ENCODE measurements at regions not wholly inside any gene's neighbourhood (a gene's known extent, or its start where the extent isn't known, plus 50 kb on each side); places are given as distances from the start of the nearest gene placed in this dataset.

- TF ChIP-seq POLR2A (IDR thresholded peaks at IDR 0.05; ENCODE audit: low read depth, low read length) (no peak), TAF1 (IDR thresholded peaks at IDR 0.05; ENCODE audit: borderline replicate concordance, low read depth, low read length) (no peak), POLR2AphosphoS5 (IDR thresholded peaks at IDR 0.05; ENCODE audit: low read depth, low read length) (no peak)
Observed at GRCh38 chr4:32396507-32397070, 1676.4 kb downstream of the PCDH7 start.
